ENCODE measurements at regions not wholly inside any gene's neighbourhood (a gene's known extent, or its start where the extent isn't known, plus 50 kb on each side); places are given as distances from the start of the nearest gene placed in this dataset.

- no peak for DNase-seq
Observed at GRCh38 chr7:33661430-33662160, 243.7 kb upstream of the BMPER start.

- no peak for DNase-seq
Observed at GRCh38 chr7:33666531-33666930, 238.8 kb upstream of the BMPER start.

GRCh38 chr7:33667196-33667595, 238.1 kb upstream of the BMPER start:
- no peak for DNase-seq

GRCh38 chr7:33669251-33669670, 236.1 kb upstream of the BMPER start:
- DNase-seq: no peak

GRCh38 chr7:33671531-33672262, 233.6 kb upstream of the BMPER start:
- DNase-seq: no peak

GRCh38 chr7:33673029-33673700, 232.2 kb upstream of the BMPER start:
- no peak for DNase-seq

GRCh38 chr7:33674804-33675411, 230.4 kb upstream of the BMPER start:
- no peak for DNase-seq

GRCh38 chr7:33677556-33677955, 227.8 kb upstream of the BMPER start:
- no peak for DNase-seq

- DNase-seq: no peak
Observed at GRCh38 chr7:33678569-33679335, 226.6 kb upstream of the BMPER start.

- no peak for DNase-seq
Observed at GRCh38 chr7:33680682-33681081, 224.7 kb upstream of the BMPER start.

GRCh38 chr7:33685503-33685902, 219.8 kb upstream of the BMPER start:
- DNase-seq: no peak

- DNase-seq: no peak
Observed at GRCh38 chr7:33685981-33686683, 219.2 kb upstream of the BMPER start.

GRCh38 chr7:33687625-33688024, 217.7 kb upstream of the BMPER start:
- no peak for DNase-seq

GRCh38 chr7:33691180-33691579, 214.2 kb upstream of the BMPER start:
- no peak for DNase-seq

GRCh38 chr7:33692956-33693355, 212.4 kb upstream of the BMPER start:
- no peak for DNase-seq

- DNase-seq: no peak
Observed at GRCh38 chr7:33694006-33694405, 211.3 kb upstream of the BMPER start.

- DNase-seq: no peak
Observed at GRCh38 chr7:33697616-33698015, 207.7 kb upstream of the BMPER start.

GRCh38 chr7:33698041-33698440, 207.3 kb upstream of the BMPER start:
- no peak for DNase-seq

- DNase-seq: no peak
Observed at GRCh38 chr7:33698692-33699128, 206.6 kb upstream of the BMPER start.
